Urinary bladder (tissue), 3 donors: ENCODE measurements at regions not wholly inside any gene's neighbourhood (a gene's known extent, or its start where the extent isn't known, plus 50 kb on each side); places are given as distances from the start of the nearest gene placed in this dataset.

Experiments used
- DNase-seq: peaks from one replicate; pipeline ENCODE4 v3.0.0-alpha.2; 2015; ENCODE audit errors: extremely low spot score
- H3K27ac ChIP-seq: one replicate; pipeline ENCODE4 v1.5.1; 2013; ENCODE audit warnings: low read depth, mild to moderate bottlenecking, moderate library complexity
- H3K36me3 ChIP-seq: one replicate; pipeline ENCODE4 v1.6.1; 2013; ENCODE audit warnings: mild to moderate bottlenecking, moderate library complexity; ENCODE audit not compliant: insufficient read depth
- H3K4me1 ChIP-seq: one replicate; pipeline ENCODE4 v1.6.1; 2013; ENCODE audit warnings: mild to moderate bottlenecking, moderate library complexity; ENCODE audit not compliant: insufficient read depth
- H3K4me3 ChIP-seq: one replicate; pipeline ENCODE4 v1.5.1; 2013; ENCODE audit warnings: low read depth, low read length
- WGBS: extraction: QIAGEN DNeasy Blood & Tissue Kit; methylation state at CpG from one replicate; pipeline ENCODE4 v1.1.7; 2013; 5-methylcytosine and 5-hydroxymethylcytosine counted together
- donor health status: healthy with polysubstance abuse.
- donor health status: healthy.

DNA sequence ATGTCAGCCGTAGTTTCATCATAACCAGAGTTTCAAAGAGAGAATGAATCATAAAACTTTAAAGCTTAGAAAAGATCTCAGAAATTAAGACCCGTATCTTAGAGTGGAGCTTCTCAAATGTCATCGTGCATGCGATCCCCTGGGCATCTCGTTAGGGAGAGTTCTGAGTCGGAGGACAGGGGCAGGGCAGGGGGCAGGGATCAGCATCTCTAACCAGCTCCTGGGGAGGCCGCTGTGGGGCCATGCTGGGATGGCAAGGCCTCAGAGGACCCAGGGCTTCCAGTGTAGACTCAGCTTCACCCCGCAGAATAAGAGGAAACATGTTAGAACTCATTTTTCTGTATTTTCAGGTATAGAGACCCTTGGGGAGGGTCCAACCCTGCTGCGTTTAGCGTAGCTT, 72.0 kb upstream of the AFDN start:
- Histone ChIP-seq H3K4me1 (no peaks in the 10 kb centered on the region), H3K36me3 (no peaks in the 10 kb centered on the region), H3K4me3 (no peak overlapping the region), H3K27ac (no peak overlapping the region)
- DNase-seq = no peak
- 90% methylated on average over 10 of the region's 10 CpGs for WGBS

DNA sequence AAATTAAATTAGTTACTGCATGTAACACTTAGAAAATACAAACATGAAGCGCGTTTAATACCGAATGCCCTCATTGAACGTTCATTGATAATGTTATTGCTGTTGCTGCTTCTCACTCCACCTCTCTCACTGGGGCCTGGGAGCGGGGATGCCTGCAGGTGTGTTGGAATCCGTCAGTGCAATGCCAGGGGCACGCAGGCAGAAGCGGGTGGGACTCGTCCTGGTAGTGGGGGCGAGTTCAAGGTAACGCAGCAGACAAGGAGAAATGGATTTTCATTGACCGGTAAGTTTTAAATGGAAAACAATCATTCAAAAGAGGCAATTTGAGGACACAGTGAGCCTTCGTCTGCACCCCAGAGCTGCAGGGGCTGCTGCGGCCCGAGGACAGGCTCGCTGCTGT, 71.2 kb upstream of the AFDN start:
- no peak for DNase-seq
- WGBS = 97% methylated on average over 16 of the region's 16 CpGs

DNA sequence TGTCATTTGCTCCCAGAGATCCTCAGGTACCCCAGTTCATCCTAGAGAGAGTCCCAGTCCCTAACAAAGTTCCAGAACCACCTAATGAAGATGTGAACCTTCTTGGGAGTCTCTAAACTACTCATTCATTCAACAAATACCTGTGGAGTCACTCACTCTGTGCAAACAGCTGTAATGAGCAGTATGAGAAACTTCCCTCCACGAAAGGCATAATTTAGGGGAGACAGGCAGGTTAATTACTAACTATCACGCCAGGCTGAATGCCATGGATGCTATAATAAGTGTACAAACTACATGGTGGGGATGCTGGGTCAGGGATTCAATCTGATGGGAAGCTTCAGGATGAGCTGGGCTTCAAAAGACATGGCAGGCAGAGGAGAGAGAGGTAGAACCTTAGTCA, 70.1 kb upstream of the AFDN start:
- no peaks in the 10 kb centered on the region for H3K4me1 ChIP-seq
- 86% methylated on average over 2 of the region's 2 CpGs for WGBS
- H3K27ac ChIP-seq = no peak overlapping the region
- DNase-seq = no peak
- H3K4me3 ChIP-seq = no peak overlapping the region
- no peaks in the 10 kb centered on the region for H3K36me3 ChIP-seq

More for the DNA sequence above, 71.2 kb upstream of the AFDN start:
- Histone ChIP-seq H3K4me1 (no peaks in the 10 kb centered on the region), H3K4me3 (no peak overlapping the region), H3K36me3 (no peaks in the 10 kb centered on the region), H3K27ac (no peak overlapping the region)

DNA sequence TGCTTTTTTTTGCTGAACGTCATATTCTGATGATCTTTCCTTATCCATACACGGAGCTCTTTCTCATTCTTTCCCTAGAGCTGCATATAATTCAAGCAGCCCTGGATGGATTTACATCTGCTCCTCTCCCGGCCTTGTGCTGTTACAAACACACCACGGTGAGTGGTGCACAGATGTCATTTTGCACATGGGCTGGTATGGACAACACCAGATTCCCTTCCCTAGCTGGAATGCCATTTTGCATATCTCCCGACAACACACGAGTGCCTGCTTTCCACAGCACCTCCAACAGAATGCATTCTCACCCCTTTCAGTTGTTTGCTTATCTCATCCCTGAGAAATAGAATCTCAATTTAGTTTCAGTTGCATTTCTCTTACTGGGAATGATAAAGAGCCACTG, 69.5 kb upstream of the AFDN start:
- Histone ChIP-seq H3K4me3 (no peak overlapping the region), H3K36me3 (no peaks in the 10 kb centered on the region), H3K4me1 (no peaks in the 10 kb centered on the region), H3K27ac (no peak overlapping the region)
- DNase-seq = no peak
- 89% methylated on average over 6 of the region's 6 CpGs for WGBS

DNA sequence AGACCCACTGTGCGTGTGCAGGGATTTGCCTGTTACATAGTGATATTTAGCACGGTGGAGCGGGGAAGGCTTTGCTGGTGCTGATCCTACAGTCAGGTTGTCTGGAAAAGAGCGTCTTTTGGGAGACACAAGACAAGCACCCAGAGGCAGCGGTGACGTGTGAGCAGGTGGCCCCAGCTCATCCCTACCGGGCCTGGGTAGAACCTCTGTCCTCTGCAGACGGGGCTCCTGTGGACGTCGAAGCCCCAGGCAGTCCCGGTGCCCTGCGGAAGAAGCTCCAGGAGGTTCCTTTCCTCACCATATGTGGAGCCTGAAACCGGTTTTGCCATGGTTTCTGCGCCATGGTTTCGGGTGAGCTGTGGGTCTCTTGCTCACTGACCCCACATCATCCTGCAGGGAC, 68.9 kb upstream of the AFDN start:
- H3K4me1 ChIP-seq = no peaks in the 10 kb centered on the region
- WGBS = 93% methylated on average over 15 of the region's 15 CpGs
- DNase-seq = no peak

DNA sequence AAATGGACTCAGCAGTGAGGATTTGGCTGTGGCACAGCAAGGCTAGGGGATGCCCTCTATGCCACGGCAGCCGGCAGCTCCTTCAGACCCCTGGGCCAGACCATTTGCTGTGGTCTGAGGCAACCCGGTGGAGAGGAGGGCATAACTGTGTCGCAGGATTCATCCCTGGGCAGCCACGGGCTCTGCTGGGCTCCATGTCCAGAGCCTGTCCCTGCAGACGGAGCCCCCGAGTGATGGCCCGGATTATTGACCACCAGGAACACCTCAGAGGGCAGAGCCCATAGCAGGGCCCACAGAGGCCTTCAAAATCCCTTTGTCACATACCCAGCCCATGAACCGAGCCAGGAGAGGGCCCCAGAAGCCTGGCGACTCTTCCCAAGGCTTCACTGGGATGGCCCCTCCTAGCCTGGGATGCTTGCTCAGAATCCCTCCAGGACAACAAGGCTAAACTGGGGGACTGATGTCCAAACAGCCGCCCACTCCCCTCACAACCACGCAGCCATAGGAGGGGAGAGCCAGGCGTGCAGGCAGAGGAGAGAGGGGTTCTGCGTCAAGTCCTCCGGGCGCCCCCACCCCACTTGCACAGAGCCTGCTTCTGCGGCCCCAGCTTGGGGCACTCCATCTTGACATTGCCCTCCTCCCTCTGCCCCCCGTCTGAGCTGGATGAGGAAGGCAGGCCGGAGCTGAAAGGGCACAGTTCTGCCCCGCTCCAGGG, 68.2 kb upstream of the AFDN start:
- H3K36me3 ChIP-seq = no peaks in the 10 kb centered on the region
- H3K4me3 ChIP-seq = no peak overlapping the region
- H3K4me1 ChIP-seq = no peaks in the 10 kb centered on the region
- H3K27ac ChIP-seq = no peak overlapping the region
- 95% methylated on average over 20 of the region's 20 CpGs for WGBS
- DNase-seq = no peak

More for the DNA sequence above, 68.9 kb upstream of the AFDN start:
- Histone ChIP-seq H3K27ac (no peak overlapping the region), H3K4me3 (no peak overlapping the region), H3K36me3 (no peaks in the 10 kb centered on the region)

DNA sequence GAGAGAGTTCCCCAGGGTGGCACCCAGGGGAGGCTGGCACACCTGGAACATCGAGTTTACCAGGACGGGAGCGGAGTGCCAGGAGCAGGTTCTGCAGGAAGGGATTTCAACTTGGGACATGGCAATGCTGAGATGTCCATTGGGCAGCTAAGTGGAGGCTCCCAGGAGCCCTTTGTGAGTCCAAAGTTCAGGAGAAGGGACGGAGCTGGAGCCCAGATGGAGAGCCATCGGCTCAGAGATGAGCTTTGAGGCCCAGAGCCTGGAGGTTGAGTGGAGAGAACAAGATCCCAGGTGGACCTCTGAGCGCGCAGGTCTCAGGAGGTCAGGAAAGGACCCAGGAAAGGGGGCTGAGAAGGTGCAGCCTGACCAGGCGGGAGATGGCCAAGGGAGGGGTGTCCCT, 67.5 kb upstream of the AFDN start:
- DNase-seq = no peak
- 97% methylated on average over 8 of the region's 8 CpGs for WGBS
- Histone ChIP-seq H3K4me3 (no peak overlapping the region), H3K4me1 (no peaks in the 10 kb centered on the region), H3K27ac (no peak overlapping the region), H3K36me3 (no peaks in the 10 kb centered on the region)

DNA sequence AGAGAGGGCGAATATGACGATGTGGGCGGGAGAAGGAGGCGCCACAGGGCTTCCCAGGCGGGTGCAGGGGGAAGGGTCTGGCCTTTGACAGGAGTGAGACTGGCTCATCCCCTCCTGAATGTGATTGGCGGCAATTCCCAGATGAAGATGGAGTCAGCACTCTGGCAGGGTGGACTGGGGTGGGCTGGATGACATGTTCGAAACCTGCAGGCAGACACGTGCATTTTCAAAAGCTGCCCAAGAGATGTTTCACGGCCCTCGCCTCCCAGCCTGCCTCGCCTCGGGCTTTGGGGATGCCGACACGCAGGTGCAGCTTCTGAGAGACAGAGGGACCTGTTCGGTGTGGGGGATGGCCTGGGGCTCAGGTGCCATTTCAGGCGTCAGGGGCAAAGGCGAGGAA, 66.8 kb upstream of the AFDN start:
- DNase-seq = no peak
- Histone ChIP-seq H3K4me1 (no peaks in the 10 kb centered on the region), H3K4me3 (no peak overlapping the region), H3K36me3 (no peaks in the 10 kb centered on the region), H3K27ac (no peak overlapping the region)
- WGBS = 94% methylated on average over 17 of the region's 17 CpGs

DNA sequence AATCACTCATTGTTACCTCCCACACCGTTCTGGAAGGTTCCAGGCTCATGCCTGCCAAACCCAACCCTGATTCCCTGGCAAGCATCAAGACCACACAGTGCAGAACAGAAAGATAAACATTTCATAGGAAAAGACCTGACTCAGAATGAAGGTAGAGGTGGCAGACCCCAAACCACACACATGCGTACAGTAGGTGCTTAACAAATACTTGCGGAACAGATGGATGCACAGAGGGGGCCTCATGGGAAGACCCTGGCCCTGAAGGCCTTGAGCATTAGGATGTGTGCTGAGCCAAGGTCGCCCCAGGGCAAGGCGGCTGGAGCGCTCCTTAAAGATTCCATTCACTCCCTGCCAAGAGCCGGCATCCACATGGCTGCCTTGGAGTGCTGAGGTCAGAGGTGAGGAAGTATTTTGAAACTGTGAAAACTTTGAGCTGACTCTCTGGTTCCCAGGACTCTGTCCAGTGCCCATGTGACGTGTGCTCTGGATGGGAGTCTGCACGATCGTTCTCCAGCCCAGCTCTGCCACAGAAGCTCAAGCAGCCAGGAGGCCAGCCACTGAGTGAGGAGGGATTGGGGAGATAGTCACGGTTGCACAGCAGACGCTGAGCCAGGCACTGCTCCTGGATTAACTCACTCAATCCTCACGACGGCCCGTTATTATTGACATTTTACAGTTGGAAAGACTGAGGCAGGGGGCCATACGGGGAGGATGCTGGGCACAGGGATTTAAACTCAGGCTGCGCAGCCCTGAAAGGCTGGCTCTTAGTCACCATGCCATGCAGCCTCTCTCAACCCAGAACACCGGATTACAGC, 65.5 kb upstream of the AFDN start:
- no peak for DNase-seq
- Histone ChIP-seq H3K4me3 (no peak overlapping the region), H3K27ac (no peak overlapping the region), H3K36me3 (no peaks in the 10 kb centered on the region), H3K4me1 (no peaks in the 10 kb centered on the region)
- WGBS = 41% methylated on average over 18 of the region's 18 CpGs

DNA sequence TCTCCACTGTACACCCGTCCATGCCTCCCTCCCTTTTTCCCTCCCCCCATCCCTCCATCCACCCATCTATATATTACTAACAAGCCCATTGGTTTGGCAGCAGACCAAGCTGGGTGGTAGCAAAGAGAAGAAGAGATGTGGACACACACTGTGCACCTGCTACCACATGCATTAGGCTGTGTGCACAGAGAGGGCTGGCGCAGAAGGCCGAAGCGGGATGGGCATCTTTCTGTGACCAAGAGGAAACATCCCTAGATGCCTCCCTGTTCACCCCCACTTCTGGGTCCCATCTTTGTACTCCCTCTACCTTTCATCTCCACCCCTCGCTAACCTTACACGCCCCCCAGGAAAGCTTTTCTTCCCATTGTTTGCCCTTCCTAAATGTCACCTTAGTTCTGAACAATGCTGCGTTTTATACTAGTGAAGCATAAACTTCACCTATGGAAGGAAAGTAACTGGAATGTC, 64.9 kb upstream of the AFDN start:
- Histone ChIP-seq H3K27ac (no peak overlapping the region), H3K4me1 (no peaks in the 10 kb centered on the region), H3K36me3 (no peaks in the 10 kb centered on the region), H3K4me3 (no peak overlapping the region)
- WGBS = 94% methylated on average over 7 of the region's 7 CpGs
- DNase-seq = no peak

DNA sequence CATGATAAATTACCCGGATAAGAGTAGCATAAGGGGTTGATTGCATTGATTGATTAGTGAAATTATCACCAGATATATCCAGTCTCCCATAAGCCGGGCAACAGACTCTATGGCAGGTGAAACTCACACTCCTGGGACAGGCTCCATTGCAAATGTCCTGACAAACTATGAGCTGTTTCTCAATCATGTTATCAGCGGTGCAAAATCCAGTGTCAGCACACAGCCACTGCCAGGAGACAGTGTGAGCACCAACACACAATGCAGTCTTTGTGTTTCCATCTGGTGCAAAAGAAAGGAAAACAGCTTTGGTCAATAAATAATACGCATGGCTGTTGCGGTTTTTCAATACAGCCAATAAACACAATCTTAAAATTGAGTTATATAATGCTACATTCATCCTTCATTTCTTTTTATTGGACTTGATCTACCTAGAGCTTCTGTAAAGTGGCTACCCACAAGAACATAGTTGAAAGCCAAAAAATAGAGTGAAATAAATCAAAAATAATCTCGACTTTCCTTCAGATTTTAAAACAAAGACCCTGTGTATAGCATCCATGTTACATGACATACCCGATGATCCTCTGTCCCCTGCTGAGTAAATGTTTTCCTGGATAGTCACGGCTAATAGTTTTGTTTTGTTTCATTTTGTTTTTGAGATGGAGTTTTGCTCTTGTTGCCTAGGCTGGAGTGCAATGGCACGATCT, 64.3 kb upstream of the AFDN start:
- Histone ChIP-seq H3K36me3 (no peaks in the 10 kb centered on the region), H3K4me1 (no peaks in the 10 kb centered on the region), H3K27ac (no peak overlapping the region), H3K4me3 (no peak overlapping the region)
- 94% methylated on average over 9 of the region's 9 CpGs for WGBS
- DNase-seq = no peak

DNA sequence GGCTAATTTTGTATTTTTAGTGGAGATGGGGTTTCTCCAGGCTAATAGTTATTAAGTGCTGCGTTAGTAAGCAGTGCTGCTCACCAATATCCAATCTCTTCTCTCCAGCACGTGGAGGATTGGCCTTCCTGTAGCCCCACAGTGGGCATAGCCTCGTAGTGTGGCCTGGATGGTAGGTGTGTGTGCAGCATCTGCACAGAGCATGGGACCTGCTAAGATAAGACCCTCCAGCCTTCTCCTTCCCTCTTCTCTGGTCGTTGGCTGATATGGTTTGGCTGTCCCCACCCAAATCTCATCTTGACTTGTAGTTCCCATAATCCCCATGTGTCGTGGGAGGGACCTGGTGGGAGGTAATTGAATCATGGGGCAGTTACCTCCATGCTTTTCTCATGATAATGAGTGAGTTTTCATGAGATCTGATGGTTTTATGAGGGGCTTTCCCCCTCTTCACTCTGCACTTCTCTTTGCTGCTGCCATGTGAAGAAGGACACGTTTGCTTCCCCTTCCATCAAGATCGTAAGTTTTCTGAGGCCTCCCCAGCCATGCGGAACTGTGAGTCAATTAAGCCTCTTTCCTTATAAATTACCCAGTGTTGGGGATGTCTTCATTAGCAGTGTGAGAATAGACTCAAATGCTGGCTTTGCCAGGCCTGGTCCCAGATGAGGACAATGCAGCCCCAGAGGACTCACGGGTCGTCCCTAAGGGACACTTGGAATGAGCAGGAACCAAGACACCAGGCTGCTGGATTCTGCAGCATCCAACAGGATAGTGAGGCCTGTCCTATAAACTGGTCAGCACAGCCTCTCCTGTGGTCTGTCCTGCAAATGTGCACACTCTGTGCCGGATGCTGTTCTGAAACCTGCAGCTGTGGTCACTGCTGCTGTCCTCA, 63.4 kb upstream of the AFDN start:
- H3K27ac ChIP-seq = no peak overlapping the region
- no peaks in the 10 kb centered on the region for H3K4me1 ChIP-seq
- no peak for DNase-seq
- no peaks in the 10 kb centered on the region for H3K36me3 ChIP-seq
- H3K4me3 ChIP-seq = no peak overlapping the region
- 89% methylated on average over 11 of the region's 11 CpGs for WGBS

DNA sequence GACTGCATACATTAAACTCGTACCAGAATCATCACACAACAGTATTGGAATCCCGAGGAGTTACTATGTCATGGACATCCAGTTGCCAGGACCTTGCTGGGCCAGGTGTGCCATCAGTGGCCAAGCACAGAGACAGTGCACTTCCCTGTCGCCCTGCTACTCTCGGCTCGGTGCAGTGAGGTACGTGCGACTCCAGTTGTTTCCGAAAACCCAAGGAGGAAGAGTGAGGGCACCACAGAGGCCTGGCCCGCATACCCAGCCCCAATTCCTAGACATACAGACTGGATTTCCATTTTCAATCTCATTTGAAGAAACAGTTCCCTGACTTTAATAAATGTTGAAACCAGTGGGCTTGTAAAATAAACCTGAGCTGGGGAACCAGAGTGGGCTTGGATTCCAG, 62.5 kb upstream of the AFDN start:
- H3K36me3 ChIP-seq = no peaks in the 10 kb centered on the region
- H3K27ac ChIP-seq = no peak overlapping the region
- 92% methylated on average over 9 of the region's 9 CpGs for WGBS
- no peak for DNase-seq
- H3K4me3 ChIP-seq = no peak overlapping the region
- no peaks in the 10 kb centered on the region for H3K4me1 ChIP-seq
